HepG2 (cell line): ENCODE measurements at regions not wholly inside any gene's neighbourhood (a gene's known extent, or its start where the extent isn't known, plus 50 kb on each side); places are given as distances from the start of the nearest gene placed in this dataset.

Experiments
- ATAC-seq: fragments of 200-7000 bp; cut with Tn5 transposase; 3 replicates; pipeline ENCODE4 v1.9.1; 2020; ENCODE audit warnings: mild to moderate bottlenecking, moderate library complexity
- BruUV-seq: library from RNA; stranded (reverse); fragments of 400-500 nt; replicated peaks from 2 replicates; lab custom pipeline; 2021; lab: Mats Ljungman, UMichigan
- CTCF ChIA-PET: fragments of 300-600 bp; formaldehyde crosslinking; extraction: SDS; loops from one replicate; lab custom pipeline; 2021; ENCODE audit warnings: low total read pairs, inconsistent platforms, low intra/inter-chr PET ratio; lab: Yijun Ruan, JAX
- POLR2A ChIA-PET: fragments of 350-600 bp; sonication (Branson Sonifier 250); formaldehyde crosslinking; loops from one replicate; lab custom pipeline; 2020; ENCODE audit warnings: antibody characterized with exemption, inconsistent platforms; lab: Yijun Ruan, JAX
- DNase-seq: peaks from one replicate; pipeline ENCODE4 v3.0.0-alpha.2; 2015; ENCODE audit warnings: low spot score
- FAIRE-seq: peaks from 3 replicates; lab custom pipeline; 2011; peaks lifted over from hg19 to GRCh38; lab: Jason Lieb, UNC
- H2AFZ ChIP-seq: one replicate; pipeline ENCODE4 v1.6.1; 2011; ENCODE audit warnings: low read length, inconsistent platforms
- H3K27ac ChIP-seq: fragments of 300-600 bp; 3 replicates; pipeline ENCODE4 v1.8.0; 2011; ENCODE audit warnings: mixed run types, mild to moderate bottlenecking, mixed read lengths, low read length, inconsistent platforms; ENCODE audit not compliant: insufficient read depth; ENCODE audit errors: extremely low read length
- H3K27me3 ChIP-seq, 2 experiments: fragments of 200-600 bp in 1 of 2; 2 replicates in 1 of 2; 3 replicates in 1 of 2; pipeline versions ENCODE4 v1.6.0 to v1.8.0; 2011; ENCODE audit warnings: low read length in 2 of 2, mild to moderate bottlenecking in 2 of 2, moderate library complexity in 2 of 2, inconsistent platforms in 1 of 2; ENCODE audit not compliant: insufficient read depth in 2 of 2, control insufficient read depth in 1 of 2
- H3K36me3 ChIP-seq, 2 experiments: fragments of 200-600 bp in 1 of 2; replicated peaks in 1 of 2; 2 replicates in 1 of 2; 3 replicates in 1 of 2; pipeline versions ENCODE4 v1.5.1 to v1.8.0; 2011; ENCODE audit warnings: low read length in 2 of 2, inconsistent platforms in 1 of 2; ENCODE audit not compliant: insufficient read depth in 2 of 2, control insufficient read depth in 1 of 2
- H3K4me1 ChIP-seq: 2 replicates; pipeline ENCODE4 v1.5.1; 2012; ENCODE audit warnings: low read length, inconsistent platforms; ENCODE audit not compliant: insufficient read depth
- H3K4me2 ChIP-seq: 2 replicates; pipeline ENCODE4 v1.6.0; 2011; ENCODE audit warnings: low read depth, low read length, inconsistent platforms
- H3K4me3 ChIP-seq, 3 experiments: fragments of 200-600 bp in 1 of 3; sonication (generic), shearing (Covaris generic) in 1 of 3; replicated peaks in 1 of 3; 2 replicates each; pipeline ENCODE4 v1.5.1; 2011 to 2016; ENCODE audit warnings: low read length in 3 of 3, inconsistent platforms in 2 of 3, low read depth in 2 of 3, mild to moderate bottlenecking in 2 of 3, control low read depth in 1 of 3, mixed read lengths in 1 of 3; ENCODE audit not compliant: insufficient read depth in 1 of 3
- H3K79me2 ChIP-seq: one replicate; pipeline ENCODE4 v1.6.1; 2011; ENCODE audit warnings: low read length, inconsistent platforms; ENCODE audit not compliant: insufficient read depth
- H3K9ac ChIP-seq: 2 replicates; pipeline ENCODE4 v1.6.0; 2011; ENCODE audit warnings: mild to moderate bottlenecking, low read depth, low read length, inconsistent platforms; ENCODE audit not compliant: insufficient read depth
- H3K9me3 ChIP-seq: 2 replicates; pipeline ENCODE4 v1.5.1; 2012; ENCODE audit warnings: mild to moderate bottlenecking, low read length
- H4K20me1 ChIP-seq: 2 replicates; pipeline ENCODE4 v1.6.0; 2011; ENCODE audit warnings: inconsistent platforms, mild to moderate bottlenecking, low read length, moderate library complexity; ENCODE audit not compliant: insufficient read depth
- ARNT ChIP-seq: fragments of 450-650 bp; IDR thresholded peaks from 2 replicates; pipeline ENCODE4 v1.6.1; 2017
- GTF3A ChIP-seq: sonication (generic); formaldehyde crosslinking; conservative IDR thresholded peaks from 2 replicates; pipeline ENCODE4 v1.4.0; 2020; ENCODE audit warnings: mild to moderate bottlenecking, missing genetic modification reagents
- HCFC1 ChIP-seq: fragments of 150-350 bp; IDR thresholded peaks from 2 replicates; pipeline ENCODE4 v1.6.1; 2014; ENCODE audit warnings: low read depth, low read length
- HOXA7 ChIP-seq: sonication (generic); formaldehyde crosslinking; IDR thresholded peaks from 2 replicates; pipeline ENCODE4 v1.8.1; 2022; ENCODE audit warnings: mild to moderate bottlenecking, missing genetic modification reagents, moderate library complexity
- KDM5B ChIP-seq: sonication (generic); formaldehyde crosslinking; IDR thresholded peaks from 2 replicates; pipeline ENCODE4 v1.4.0; 2020; ENCODE audit warnings: missing genetic modification reagents, mild to moderate bottlenecking, borderline replicate concordance
- MAZ ChIP-seq, 2 experiments: sonication (generic) in 1 of 2; formaldehyde crosslinking in 1 of 2; IDR thresholded peaks; 2 replicates each; pipeline versions ENCODE4 v1.5.0 to v1.6.1; 2012 to 2020; ENCODE audit warnings: low read depth in 2 of 2, mild to moderate bottlenecking in 2 of 2, borderline replicate concordance in 1 of 2, improper control_type of control experiment in 1 of 2, low read length in 1 of 2, missing genetic modification reagents in 1 of 2, moderate library complexity in 1 of 2
- MTERF4 ChIP-seq: sonication (generic); formaldehyde crosslinking; IDR thresholded peaks from 2 replicates; pipeline ENCODE4 v1.8.0; 2023; ENCODE audit warnings: mild to moderate bottlenecking, missing genetic modification reagents
- NBN ChIP-seq: fragments of 450-650 bp; conservative IDR thresholded peaks from 2 replicates; pipeline ENCODE4 v1.6.1; 2017
- RARA ChIP-seq: IDR thresholded peaks from 2 replicates; pipeline ENCODE4 v1.6.1; 2016; ENCODE audit warnings: missing genetic modification reagents, missing compliant biosample characterization
- SOX13 ChIP-seq, 3 experiments: fragments of 450-650 bp in 1 of 3; sonication (generic) in 1 of 3; formaldehyde crosslinking in 1 of 3; IDR thresholded peaks in 2 of 3; conservative IDR thresholded peaks in 1 of 3; 2 replicates each; pipeline versions ENCODE4 v1.5.0 to v1.6.1; 2016 to 2020; ENCODE audit warnings: antibody characterized with exemption in 1 of 3, mild to moderate bottlenecking in 1 of 3, missing compliant biosample characterization in 1 of 3, missing genetic modification reagents in 1 of 3, moderate library complexity in 1 of 3
- SRF ChIP-seq: IDR thresholded peaks from 2 replicates; pipeline ENCODE4 v1.6.1; 2011; ENCODE audit warnings: mild to moderate bottlenecking, low read depth, low read length, moderate library complexity
- TCF7L2 ChIP-seq: IDR thresholded peaks from 2 replicates; pipeline ENCODE4 v1.6.1; 2011; ENCODE audit warnings: mild to moderate bottlenecking, low read depth, low read length, moderate library complexity
- ZBTB3 ChIP-seq: sonication (generic); formaldehyde crosslinking; IDR thresholded peaks from 2 replicates; pipeline ENCODE4 v1.4.0; 2020; ENCODE audit warnings: low read depth, mild to moderate bottlenecking, moderate library complexity, missing genetic modification reagents, borderline replicate concordance
- ZBTB44 ChIP-seq: sonication (generic); formaldehyde crosslinking; IDR thresholded peaks from 2 replicates; pipeline ENCODE4 v1.4.0; 2020; ENCODE audit warnings: missing genetic modification reagents
- ZNF274 ChIP-seq: sonication (generic); formaldehyde crosslinking; IDR thresholded peaks from 2 replicates; pipeline ENCODE4 v1.5.1; 2020; ENCODE audit warnings: mild to moderate bottlenecking, missing genetic modification reagents
- ZNF280D ChIP-seq: sonication (generic); formaldehyde crosslinking; IDR thresholded peaks from 2 replicates; pipeline ENCODE4 v1.5.1; 2020; ENCODE audit warnings: mild to moderate bottlenecking, missing genetic modification reagents
- ZNF281 ChIP-seq: sonication (generic); formaldehyde crosslinking; IDR thresholded peaks from 2 replicates; pipeline ENCODE4 v1.4.0; 2020; ENCODE audit warnings: missing genetic modification reagents, borderline replicate concordance
- WGBS: methylation state at CpG from one replicate; pipeline ENCODE4 v1.1.6; 2017; ENCODE audit warnings: low lambda C conversion rate; 5-methylcytosine and 5-hydroxymethylcytosine counted together
- in situ Hi-C: cut with HindIII; loops from 2 replicates; pipeline ENCODE4 v1.10.0; 2017; ENCODE audit warnings: low pct_unique_long_range_greater_than_20kb; ENCODE audit not compliant: extremely low pct_ligation_motif_present
- intact Hi-C: fragments of 100-400 bp; cut with micrococcal nuclease; formaldehyde crosslinking; loops from one replicate; pipeline ENCODE4 v1.10.0; 2022; ENCODE audit not compliant: unreplicated experiment

GRCh38 chr7:113373863-113374262 is 255.5 kb upstream of the SMIM30 start:
- Histone ChIP-seq H3K9me3 (no peaks in the 10 kb centered on the region), H4K20me1 (no peaks in the 10 kb centered on the region), H3K4me2 (no peak overlapping the region), H3K36me3 (no peaks in the 10 kb centered on the region), H3K9ac (no peak overlapping the region), H3K4me3 (no peak overlapping the region), H2AFZ (no peak overlapping the region), H3K4me1 (no peaks in the 10 kb centered on the region), H3K27ac (no peak overlapping the region), H3K27me3 (no peaks in the 10 kb centered on the region), H3K79me2 (no peaks in the 10 kb centered on the region)
- DNase-seq, result no peak
- ATAC-seq, result no peak
- no peak for FAIRE-seq
- WGBS, result 1% methylated on average over 2 of the region's 2 CpGs
- intact Hi-C loops (no loop called here), in situ Hi-C loops (no loop called here)
- POLR2A ChIA-PET, result no interaction called here
- CTCF ChIA-PET, result no interaction called here
- BruUV-seq, result no TSS peak
- no peak for TF ChIP-seq SRF
- TF ChIP-seq HOXA7, result no peak
- no peak for TF ChIP-seq SOX13 (IDR thresholded peaks at IDR 0.05)
- no peak for TF ChIP-seq SOX13 (CRISPR knock-in tag; conservative IDR thresholded peaks at IDR 0.05 in 1 of 2, IDR thresholded peaks at IDR 0.05 in 1 of 2)
- TF ChIP-seq ZBTB44 (CRISPR knock-in tag), result no peak
- no peak for TF ChIP-seq KDM5B (CRISPR knock-in tag)
- TF ChIP-seq ZNF281 (CRISPR knock-in tag), result no peak
- TF ChIP-seq RARA (CRISPR knock-in tag), result no peak
- TF ChIP-seq MAZ (IDR thresholded peaks at IDR 0.05; ENCODE audit: borderline replicate concordance, low read depth, low read length), result no peak
- TF ChIP-seq MAZ (CRISPR knock-in tag; IDR thresholded peaks at IDR 0.05; ENCODE audit: low read depth), result no peak
- no peak for TF ChIP-seq TCF7L2
- no peak for TF ChIP-seq ARNT
- no peak for TF ChIP-seq NBN
- no peak for TF ChIP-seq ZNF274 (CRISPR knock-in tag)
- no peak for TF ChIP-seq GTF3A (CRISPR knock-in tag)
- TF ChIP-seq ZNF280D (CRISPR knock-in tag), result no peak
- no peak for TF ChIP-seq ZBTB3 (CRISPR knock-in tag)
- no peak for TF ChIP-seq HCFC1
- no peak for TF ChIP-seq MTERF4
